GM21737 (cell line): ENCODE measurements at regions not wholly inside any gene's neighbourhood (a gene's known extent, or its start where the extent isn't known, plus 50 kb on each side); places are given as distances from the start of the nearest gene placed in this dataset.
"Not testable (repeated sequence)": the region's sequence is repeated elsewhere in the genome, so short reads cannot be mapped to it uniquely, and the experiment has no call there.

Source experiments
- ATAC-seq: cut with Tn5 transposase; IDR thresholded peaks from one replicate; pipeline ENCODE4 v1.9.1; 2021; ENCODE audit warnings: mild to moderate bottlenecking, moderate library complexity; ENCODE audit not compliant: unreplicated experiment

- ATAC-seq: no peak
Measured at GRCh38 chr2:8605351-8606065, 76.3 kb upstream of the ID2 start.

GRCh38 chr2:8606226-8606625, 75.6 kb upstream of the ID2 start:
- peak; percentile 89 for ATAC-seq

GRCh38 chr2:8606649-8607550, 75.0 kb upstream of the ID2 start:
- ATAC-seq: peak; percentile 3

DNA sequence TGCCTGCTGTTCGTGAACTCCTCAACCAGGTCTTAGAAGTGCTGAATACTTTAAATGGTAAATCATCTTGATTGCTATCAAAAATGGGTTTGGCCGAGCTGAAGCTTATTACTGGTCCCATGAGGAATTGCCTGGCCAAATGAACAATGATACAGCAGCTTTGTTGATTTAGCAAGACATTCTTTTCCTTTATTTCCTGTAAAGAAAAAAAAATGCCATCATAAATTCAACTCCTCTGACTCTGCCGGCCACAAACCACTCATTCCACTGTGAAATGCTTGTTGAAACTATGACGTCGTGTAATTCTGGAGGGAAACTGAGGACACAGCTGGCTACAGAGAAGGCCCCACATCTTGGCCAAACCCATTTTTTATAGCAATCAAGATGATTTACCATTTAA, 74.2 kb upstream of the ID2 start:
- no peak for ATAC-seq

GRCh38 chr2:8608411-8608954, 73.4 kb upstream of the ID2 start:
- no peak for ATAC-seq

DNA sequence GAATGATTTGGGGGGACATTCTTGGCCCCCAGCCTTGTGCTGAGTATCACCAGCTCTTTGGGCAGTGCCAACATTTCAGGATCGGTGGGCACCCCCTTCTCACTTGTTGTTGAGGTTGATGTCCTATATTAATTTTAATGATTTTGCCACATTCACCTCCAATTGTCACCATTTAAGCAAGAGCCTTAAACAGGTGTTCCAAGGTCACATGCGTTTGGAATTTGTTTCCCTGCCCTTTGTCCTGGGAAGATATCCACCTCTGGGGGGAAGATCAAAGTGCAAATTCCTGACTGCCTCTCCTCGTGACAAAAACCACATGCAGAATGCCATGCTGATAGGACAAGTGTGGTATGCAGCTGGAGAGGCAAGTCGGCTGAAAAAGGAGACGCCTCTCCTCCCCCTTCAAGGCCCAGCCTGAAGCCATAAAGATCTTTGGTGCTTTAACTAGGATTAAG, 72.5 kb upstream of the ID2 start:
- ATAC-seq: no peak

DNA sequence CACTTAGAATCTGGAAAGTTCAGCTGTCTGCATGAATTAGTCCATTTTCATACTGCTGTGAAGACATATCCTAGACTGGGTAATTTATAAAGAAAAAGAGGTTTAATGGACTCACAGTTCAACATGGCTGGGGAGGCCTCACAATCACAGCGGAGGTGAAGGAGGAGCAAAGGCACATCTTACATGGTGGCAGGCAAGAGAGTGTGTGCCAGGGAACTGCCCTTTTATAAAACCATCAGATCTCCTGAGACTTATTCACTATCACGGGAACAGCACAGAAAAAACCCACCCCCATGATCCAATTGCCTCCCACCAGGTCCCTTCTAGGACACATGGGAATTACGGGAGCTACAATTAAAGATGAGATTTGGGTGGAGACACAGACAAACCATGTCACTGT, 71.1 kb upstream of the ID2 start:
- ATAC-seq: not testable (repeated sequence)

GRCh38 chr2:8611246-8611645, 70.6 kb upstream of the ID2 start:
- ATAC-seq: no peak

- ATAC-seq: no peak
Measured at GRCh38 chr2:8611700-8612099, 70.2 kb upstream of the ID2 start.

- no peak for ATAC-seq
Measured at GRCh38 chr2:8612734-8613179, 69.1 kb upstream of the ID2 start.

DNA sequence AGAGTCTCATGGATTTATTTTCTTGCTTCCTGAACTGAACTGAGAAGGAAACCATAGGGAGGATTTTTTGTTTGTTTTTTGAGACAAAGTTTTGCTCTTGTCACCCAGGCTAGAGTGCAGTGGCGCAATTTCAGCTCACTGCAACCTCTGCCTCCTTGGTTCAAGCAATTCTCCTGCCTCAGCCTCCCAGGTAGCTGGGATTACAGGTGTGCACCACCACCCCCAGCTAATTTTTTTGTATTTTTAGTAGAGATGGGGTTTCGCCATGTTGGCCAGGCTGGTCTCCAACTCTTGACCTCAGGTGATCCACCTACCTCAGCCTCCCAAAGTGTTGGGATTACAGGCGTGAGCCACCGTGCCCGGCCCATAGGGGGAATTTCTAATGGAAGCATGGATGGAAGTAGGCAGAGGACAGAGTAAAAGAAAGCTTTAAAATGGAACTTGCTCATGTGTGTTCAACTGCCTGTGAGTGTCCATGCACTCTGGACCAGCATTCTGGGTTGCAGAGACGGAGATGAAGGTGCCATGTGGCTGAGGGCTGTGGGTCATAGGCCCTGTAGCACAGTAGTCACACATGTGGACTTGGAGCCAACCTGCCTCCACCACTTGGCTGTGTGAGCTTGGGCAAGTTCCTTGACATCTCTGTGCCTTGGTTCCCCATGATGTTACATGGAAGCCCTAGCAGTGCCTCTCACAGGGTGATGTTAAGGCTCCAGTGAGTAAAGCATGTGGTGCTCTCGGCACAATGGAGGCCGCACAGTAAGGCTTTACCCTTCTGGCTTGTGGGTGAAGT, 68.5 kb upstream of the ID2 start:
- ATAC-seq: not testable (repeated sequence)

DNA sequence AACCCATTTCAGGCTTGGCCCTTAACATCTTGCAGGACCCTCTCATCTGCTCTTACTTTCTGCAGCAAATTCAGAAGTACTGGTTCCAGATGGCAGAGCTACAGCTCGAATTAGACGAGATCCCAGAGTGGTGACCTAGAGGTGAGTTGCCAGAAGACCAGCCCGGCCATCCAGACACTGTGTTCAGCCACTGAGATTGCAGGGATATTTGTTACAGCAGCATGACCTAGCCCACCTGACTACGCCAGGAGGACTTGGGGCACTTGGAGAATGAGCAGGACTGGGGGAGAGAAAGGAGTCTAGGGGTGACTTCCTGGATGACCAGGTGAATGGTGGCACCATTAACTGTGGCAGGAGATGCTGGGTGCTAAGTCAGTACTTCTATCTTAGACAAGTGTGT, 67.2 kb upstream of the ID2 start:
- ATAC-seq: no peak

DNA sequence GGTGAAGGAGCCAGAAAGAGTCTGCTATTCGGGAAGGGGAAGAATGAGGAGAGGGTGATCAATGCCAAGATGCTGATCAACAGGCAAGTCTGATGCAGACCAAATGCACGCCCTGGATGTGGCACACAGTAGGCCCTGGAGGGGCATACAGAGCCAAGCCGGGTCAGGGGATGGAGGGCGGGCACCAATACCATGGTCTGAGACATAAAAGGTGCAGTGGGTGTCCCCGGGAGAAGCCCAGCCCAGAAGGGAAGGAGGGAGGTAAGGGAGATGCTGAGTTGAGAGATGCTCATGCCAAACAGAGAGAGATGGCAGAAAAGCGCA, 66.6 kb upstream of the ID2 start:
- ATAC-seq: no peak

- ATAC-seq: no peak
Measured at GRCh38 chr2:8615576-8616281, 66.1 kb upstream of the ID2 start.

GRCh38 chr2:8617048-8617447, 64.8 kb upstream of the ID2 start:
- no peak for ATAC-seq

- ATAC-seq: no peak
Measured at GRCh38 chr2:8617590-8617989, 64.3 kb upstream of the ID2 start.

- no peak for ATAC-seq
Measured at GRCh38 chr2:8619071-8619470, 62.8 kb upstream of the ID2 start.

DNA sequence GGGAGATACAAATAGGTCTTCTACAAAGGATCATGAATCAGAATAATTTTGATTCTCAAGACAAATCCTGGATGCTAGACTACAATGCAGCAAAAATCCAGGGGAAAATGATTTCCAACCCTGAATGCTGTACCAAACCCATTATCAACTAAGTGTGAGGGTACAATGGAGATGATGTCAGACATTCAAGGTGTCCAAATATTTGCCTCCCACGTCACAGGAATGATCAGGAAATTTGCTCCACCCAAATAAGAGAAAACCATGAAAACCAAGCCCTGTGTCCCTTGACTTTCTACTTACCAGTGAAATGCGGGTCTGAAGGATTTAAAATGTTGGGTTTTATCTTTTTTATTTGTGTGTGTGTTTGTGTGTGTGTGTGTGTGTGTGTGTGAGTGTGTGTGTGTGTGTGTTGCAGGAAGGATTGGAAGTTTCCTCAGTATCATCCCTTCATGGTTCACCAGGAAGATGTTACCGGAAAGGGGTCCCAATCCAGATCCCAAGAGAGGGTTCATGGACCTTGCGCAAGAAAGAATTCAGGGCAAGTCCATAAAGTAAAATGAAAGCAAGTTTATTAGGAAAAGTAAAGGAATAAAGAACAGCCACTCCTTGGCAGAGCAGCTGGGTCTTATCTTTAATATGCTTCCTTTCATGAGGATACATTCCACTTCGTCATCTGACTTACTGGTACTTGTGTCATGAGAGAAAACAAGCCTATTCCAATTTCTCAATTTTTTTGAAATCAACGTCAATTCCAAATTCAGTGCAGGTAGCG, 61.1 kb upstream of the ID2 start:
- ATAC-seq: no peak

DNA sequence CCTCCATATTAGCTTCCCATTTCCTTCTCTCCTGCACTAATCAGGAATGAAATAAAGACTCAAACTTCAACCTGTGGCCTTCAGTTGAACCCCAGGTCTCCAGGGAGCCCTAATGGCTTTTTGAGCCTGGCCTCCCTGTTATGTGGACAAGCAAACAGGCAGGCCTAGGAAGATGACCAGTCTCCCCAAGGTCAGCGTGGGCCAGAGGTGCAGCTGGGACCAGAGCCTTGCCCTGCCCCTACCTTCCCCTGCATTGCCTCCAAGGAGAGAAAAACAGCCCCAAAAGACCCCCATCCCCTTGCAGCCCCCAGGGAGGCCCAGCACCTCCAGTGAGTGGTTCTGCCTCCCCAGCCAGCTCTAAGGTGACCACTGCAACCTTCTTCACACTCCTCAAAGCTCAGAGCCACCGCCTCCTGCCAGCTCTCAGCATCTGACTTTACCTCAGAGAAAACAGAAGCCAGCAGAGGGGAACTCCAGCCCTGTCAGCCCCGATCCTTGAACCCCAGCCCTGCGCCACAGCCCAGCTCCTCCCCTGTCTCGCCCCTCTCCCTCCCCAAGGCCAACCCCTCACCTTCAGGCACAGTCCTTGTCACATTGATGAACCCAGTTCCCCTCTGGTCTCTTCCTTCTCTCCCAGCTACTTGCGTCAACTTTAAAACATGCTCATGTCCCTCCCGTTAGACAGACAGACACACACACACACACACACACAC, 59.5 kb upstream of the ID2 start:
- ATAC-seq: no peak
